GM19240 (cell line): ENCODE measurements at regions not wholly inside any gene's neighbourhood (a gene's known extent, or its start where the extent isn't known, plus 50 kb on each side); places are given as distances from the start of the nearest gene placed in this dataset.
"Not testable (repeated sequence)": the region's sequence is repeated elsewhere in the genome, so short reads cannot be mapped to it uniquely, and the experiment has no call there.

Experiments used
- DNase-seq: peaks from one replicate; pipeline ENCODE4 v3.0.0; 2011; ENCODE audit warnings: low spot score; ENCODE audit not compliant: insufficient read length

DNA sequence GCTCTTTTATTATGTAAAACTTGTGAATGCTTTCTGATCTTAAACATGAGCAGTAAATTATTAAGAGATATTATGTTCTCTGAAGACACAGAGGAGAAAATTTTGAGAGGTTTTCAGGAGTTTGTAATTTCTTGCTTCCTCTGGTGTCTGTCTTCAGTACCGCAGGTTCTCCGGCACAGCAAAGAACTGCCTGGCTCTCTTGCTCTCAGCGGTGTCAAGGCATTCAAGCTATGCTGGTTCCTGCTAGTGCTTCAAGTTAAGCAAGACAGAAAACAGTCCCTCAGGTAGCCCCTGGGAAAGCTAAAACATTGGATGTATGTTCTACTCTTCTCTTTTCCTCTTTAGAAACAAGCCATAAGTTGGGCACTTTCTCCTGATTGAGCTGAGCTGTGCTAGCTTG is 120.2 kb upstream of the CENPE start:
- DNase-seq = no peak

DNA sequence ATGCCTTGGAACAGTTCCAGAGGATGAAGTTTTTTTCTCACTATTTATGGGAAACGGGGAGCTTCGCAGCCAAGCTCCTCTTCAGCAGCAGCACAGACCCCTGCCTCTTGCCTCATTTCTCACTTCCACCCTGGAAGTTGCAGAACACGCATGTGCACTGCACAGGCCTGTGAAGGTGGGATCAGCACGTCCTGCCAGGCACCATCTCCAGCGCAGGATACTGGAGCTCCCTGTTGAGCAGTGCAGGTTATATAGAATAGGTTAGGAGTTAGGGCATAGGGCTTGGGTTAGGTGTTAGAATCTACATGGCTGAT is 110.1 kb upstream of the CENPE start:
- DNase-seq = no peak

DNA sequence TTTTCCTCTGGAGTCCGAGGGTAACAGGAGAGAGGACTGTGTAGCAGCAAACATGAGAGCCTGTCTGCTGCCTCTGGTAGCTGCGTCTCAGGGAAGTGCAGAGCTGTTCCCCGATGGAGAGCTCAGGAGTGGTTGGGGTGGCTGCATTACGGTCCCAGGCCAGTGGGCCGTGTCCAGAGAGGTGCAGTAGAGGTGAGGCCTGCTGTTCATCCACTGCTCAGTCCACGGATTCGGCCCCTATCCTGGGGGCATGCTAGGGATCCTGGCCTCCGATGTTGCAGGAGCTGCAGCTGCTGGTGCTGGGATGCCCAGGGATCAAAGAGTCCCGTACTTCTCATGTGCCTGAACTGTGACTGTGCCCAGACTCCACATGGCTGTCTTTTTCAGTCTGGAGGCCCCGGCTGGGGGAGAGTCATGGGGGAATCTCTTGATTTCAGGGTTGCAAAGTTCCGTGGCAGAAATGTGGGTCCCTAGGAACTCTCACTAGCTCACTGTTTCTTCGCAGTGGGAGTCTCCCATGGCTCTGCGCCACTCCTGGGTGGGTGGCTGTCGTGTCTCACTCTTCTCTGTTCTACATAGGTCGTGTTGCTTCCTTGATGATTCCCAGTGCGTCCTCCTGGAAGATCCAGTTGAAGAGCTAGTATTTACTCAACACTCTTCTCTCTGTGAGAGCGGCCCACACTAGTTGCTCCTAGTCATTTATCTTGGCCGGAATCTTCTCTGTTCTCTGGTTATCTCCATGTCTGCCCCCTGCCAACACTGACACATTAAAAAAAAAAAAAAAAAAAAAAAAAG is 109.5 kb upstream of the CENPE start:
- DNase-seq = no peak

- no peak for DNase-seq
Observed at GRCh38 chr4:103306870-103307375, 108.8 kb upstream of the CENPE start.

DNA sequence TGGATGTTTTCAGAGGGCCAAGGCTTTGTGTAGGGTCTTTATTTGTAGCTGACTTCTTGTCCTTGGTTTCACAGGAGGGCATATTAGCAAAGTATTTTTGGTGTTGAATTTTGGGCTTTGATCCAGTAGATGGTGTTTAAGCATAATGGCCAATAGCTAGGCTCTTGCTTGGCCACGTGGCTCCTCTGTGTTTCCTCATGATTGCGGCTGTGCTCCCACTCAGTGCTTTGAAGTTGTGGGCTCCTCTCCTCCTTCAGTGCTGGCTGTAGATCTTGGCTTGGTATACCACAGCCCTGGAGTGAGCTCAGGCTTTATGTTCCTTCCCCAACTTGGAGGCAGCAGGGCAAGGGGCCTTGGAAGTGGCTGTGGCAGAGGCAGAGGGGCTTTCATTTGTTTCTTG is 107.2 kb upstream of the CENPE start:
- no peak for DNase-seq

- no peak for DNase-seq
Observed at GRCh38 chr4:103303011-103303410, 104.9 kb upstream of the CENPE start.

GRCh38 chr4:103292959-103293358 is 94.8 kb upstream of the CENPE start:
- no peak for DNase-seq

- DNase-seq = no peak
Observed at GRCh38 chr4:103292373-103292772, 94.2 kb upstream of the CENPE start.

- DNase-seq = no peak
Observed at GRCh38 chr4:103289186-103289585, 91.0 kb upstream of the CENPE start.

- DNase-seq = no peak
Observed at GRCh38 chr4:103272174-103272573, 74.0 kb upstream of the CENPE start.

DNA sequence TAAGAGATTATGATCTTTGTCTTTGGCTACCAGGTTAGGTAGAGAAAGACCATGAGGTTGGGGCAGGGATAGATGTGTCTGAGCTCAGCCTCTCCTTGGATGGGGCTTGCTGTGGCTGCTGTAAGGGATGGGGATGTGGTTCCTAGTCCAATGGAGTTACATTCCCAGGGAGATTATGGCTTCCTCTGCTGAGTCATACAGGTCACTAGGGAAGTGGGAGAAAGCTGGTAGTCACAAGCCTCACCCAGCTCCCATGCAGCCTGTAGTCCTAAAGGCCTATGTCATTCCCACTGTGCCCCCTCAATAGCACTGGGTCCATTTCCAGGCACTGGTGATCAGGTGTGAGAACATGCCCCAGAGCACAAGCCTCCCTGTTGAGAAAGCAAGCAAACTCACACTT is 70.6 kb upstream of the CENPE start:
- no peak for DNase-seq

- DNase-seq = no peak
Observed at GRCh38 chr4:103264905-103265304, 66.8 kb upstream of the CENPE start.

GRCh38 chr4:103256068-103256467 is 57.9 kb upstream of the CENPE start:
- not testable (repeated sequence) for DNase-seq
